Activated B cell treated with CpG ODN at 0.5 μM for 24 hours (primary cell): ENCODE measurements at regions not wholly inside any gene's neighbourhood (a gene's known extent, or its start where the extent isn't known, plus 50 kb on each side); places are given as distances from the start of the nearest gene placed in this dataset.

Experiments
- ATAC-seq: fragments of 200-7000 bp; cut with Tn5 transposase; one replicate; pipeline ENCODE4 v1.10.0; 2021; ENCODE audit warnings: low read depth, mild to moderate bottlenecking, moderate library complexity
- CTCF ChIA-PET: fragments of 350-600 bp; sonication (Branson Sonifier 250); formaldehyde crosslinking; loops from one replicate; lab custom pipeline; 2021; ENCODE audit warnings: antibody characterized with exemption; lab: Charles Lee
- POLR2A ChIA-PET: fragments of 350-600 bp; sonication (Branson Sonifier 250); formaldehyde crosslinking; loops from one replicate; lab custom pipeline; 2021; ENCODE audit warnings: antibody characterized with exemption; lab: Charles Lee
- DNase-seq: peaks from one replicate; pipeline ENCODE4 v3.0.0; 2022
- H3K27ac Mint-ChIP-seq: one replicate; pipeline ENCODE4 v1.8.0; 2020; ENCODE audit warnings: mixed read lengths
- H3K27me3 Mint-ChIP-seq: one replicate; pipeline ENCODE4 v1.8.0; 2021; ENCODE audit warnings: mixed read lengths
- H3K36me3 Mint-ChIP-seq: one replicate; pipeline ENCODE4 v1.8.0; 2021; ENCODE audit warnings: low read depth, mixed read lengths
- H3K4me1 Mint-ChIP-seq: one replicate; pipeline ENCODE4 v1.8.0; 2021; ENCODE audit warnings: mixed read lengths
- H3K4me3 Mint-ChIP-seq: one replicate; pipeline ENCODE4 v1.8.0; 2020; ENCODE audit warnings: mild to moderate bottlenecking, mixed read lengths
- H3K9me3 Mint-ChIP-seq: one replicate; pipeline ENCODE4 v1.8.0; 2020; ENCODE audit warnings: mixed read lengths
- CTCF ChIP-seq: fragments of 200-600 bp; IDR thresholded peaks from one replicate; pipeline ENCODE4 v1.8.0; 2022; ENCODE audit warnings: antibody characterized with exemption, mild to moderate bottlenecking
- intact Hi-C: fragments of 100-400 bp; cut with micrococcal nuclease; formaldehyde crosslinking; loops from one replicate; pipeline ENCODE4 v1.15.1; 2024

DNA sequence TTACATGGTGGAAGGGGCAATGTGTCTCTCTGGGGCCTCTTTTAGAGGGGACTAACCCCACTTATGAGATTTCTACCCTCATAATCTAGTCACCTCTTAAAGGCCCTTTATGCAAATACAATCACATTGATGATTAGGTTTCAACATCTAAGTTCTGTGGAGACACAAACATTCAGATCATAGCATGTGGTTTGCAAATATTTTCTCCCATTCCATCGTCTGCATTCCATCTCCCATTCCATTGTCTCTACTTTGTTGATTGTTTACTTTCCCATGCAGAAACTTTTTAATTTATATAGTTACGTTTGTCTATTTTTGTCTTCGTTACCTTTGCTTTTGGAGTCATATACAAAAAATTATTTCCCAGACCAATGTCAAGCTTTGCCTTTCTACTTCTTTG is 927.5 kb upstream of the INTU start:
- DNase-seq (no peak), ATAC-seq (no peak)
- Mint-ChIP-seq H3K4me3 (no peak overlapping the region), H3K4me1 (no peaks in the 10 kb centered on the region), H3K9me3 (no peaks in the 10 kb centered on the region), H3K27me3 (no peaks in the 10 kb centered on the region), H3K27ac (no peak overlapping the region), H3K36me3 (no peaks in the 10 kb centered on the region)
- ChIA-PET POLR2A (no interaction called here), CTCF (no interaction called here)
- TF ChIP-seq CTCF = no peak
- intact Hi-C loops = no loop called here

GRCh38 chr4:126708716-126709115 is 924.0 kb upstream of the INTU start:
- H3K36me3 Mint-ChIP-seq = no peaks in the 10 kb centered on the region
- POLR2A ChIA-PET = no interaction called here
- no peak for TF ChIP-seq CTCF
- H3K9me3 Mint-ChIP-seq = peaks cover 5% of the 10 kb centered on the region
- intact Hi-C loops = no loop called here
- H3K27ac Mint-ChIP-seq = no peak overlapping the region
- H3K4me3 Mint-ChIP-seq = no peak overlapping the region
- no peak for DNase-seq
- H3K4me1 Mint-ChIP-seq = no peaks in the 10 kb centered on the region
- no peak for ATAC-seq
- H3K27me3 Mint-ChIP-seq = no peaks in the 10 kb centered on the region
- CTCF ChIA-PET = no interaction called here

DNA sequence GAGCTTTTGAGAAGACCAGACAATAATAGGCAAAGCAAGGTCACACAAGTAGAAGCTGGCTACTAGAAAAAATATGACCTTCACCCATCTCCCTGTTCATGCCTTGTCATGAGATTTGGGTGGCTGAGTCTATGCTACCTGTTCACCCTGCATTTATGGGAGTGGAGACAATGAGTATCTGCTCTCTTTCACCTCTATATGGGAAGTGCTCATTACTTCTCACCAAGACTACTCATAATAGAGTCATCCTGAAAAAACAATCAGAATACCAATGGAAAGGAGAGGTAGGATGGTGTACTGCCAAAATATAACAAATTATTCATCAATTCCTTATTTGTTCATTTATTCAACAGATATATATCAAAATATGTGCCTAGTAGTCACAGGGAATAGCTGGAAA is 921.8 kb upstream of the INTU start:
- intact Hi-C loops = no loop called here
- peaks cover 11% of the 10 kb centered on the region for H3K9me3 Mint-ChIP-seq
- H3K27ac Mint-ChIP-seq = no peak overlapping the region
- H3K36me3 Mint-ChIP-seq = no peaks in the 10 kb centered on the region
- no peak for DNase-seq
- H3K27me3 Mint-ChIP-seq = no peaks in the 10 kb centered on the region
- TF ChIP-seq CTCF = no peak
- no peak overlapping the region for H3K4me3 Mint-ChIP-seq
- ATAC-seq = no peak
- CTCF ChIA-PET = no interaction called here
- no peaks in the 10 kb centered on the region for H3K4me1 Mint-ChIP-seq
- POLR2A ChIA-PET = no interaction called here

- POLR2A ChIA-PET = no interaction called here
- H3K27ac Mint-ChIP-seq = no peak overlapping the region
- intact Hi-C loops = no loop called here
These were observed 917.7 kb upstream of the INTU start for GRCh38 chr4:126715067-126715466.

DNA sequence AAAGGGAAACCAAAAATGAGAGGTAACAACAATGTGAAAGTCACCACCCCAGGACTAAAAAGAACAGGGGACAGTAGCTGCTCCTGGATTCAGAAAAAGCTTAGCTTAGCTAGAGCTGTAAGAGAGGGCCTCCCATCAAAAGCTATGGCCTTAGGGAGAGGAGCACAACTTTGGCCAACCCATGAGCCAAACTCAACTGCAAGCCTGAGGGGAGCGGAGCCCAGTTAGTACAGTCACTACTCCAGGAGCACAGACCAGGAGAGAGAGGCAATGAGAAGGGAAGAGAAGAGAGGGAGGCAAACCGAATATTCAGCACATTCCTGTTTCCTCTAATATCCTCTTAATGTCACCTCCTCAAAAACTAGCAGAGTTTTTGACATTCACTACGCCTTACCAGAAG is 917.1 kb upstream of the INTU start:
- ATAC-seq (no peak), DNase-seq (no peak)
- intact Hi-C loops = no loop called here
- POLR2A ChIA-PET = no interaction called here
- Mint-ChIP-seq H3K27ac (no peak overlapping the region), H3K4me3 (no peak overlapping the region), H3K27me3 (no peaks in the 10 kb centered on the region), H3K36me3 (no peaks in the 10 kb centered on the region), H3K9me3 (peaks cover 14% of the 10 kb centered on the region), H3K4me1 (no peaks in the 10 kb centered on the region)
- CTCF ChIA-PET = no interaction called here
- no peak for TF ChIP-seq CTCF

More at GRCh38 chr4:126715067-126715466, 917.7 kb upstream of the INTU start:
- H3K4me3 Mint-ChIP-seq = no peak overlapping the region
- TF ChIP-seq CTCF = no peak
- no peaks in the 10 kb centered on the region for H3K36me3 Mint-ChIP-seq
- H3K9me3 Mint-ChIP-seq = peaks cover 17% of the 10 kb centered on the region
- H3K4me1 Mint-ChIP-seq = no peaks in the 10 kb centered on the region
- ATAC-seq (no peak), DNase-seq (no peak)
- CTCF ChIA-PET = no interaction called here
- no peaks in the 10 kb centered on the region for H3K27me3 Mint-ChIP-seq
